Activated B cell treated with CpG ODN at 0.5 μM for 24 hours (primary cell): ENCODE measurements at regions not wholly inside any gene's neighbourhood (a gene's known extent, or its start where the extent isn't known, plus 50 kb on each side); places are given as distances from the start of the nearest gene placed in this dataset.

ENCODE experiments used
- ATAC-seq: fragments of 200-7000 bp; cut with Tn5 transposase; one replicate; pipeline ENCODE4 v1.10.0; 2021; ENCODE audit warnings: low read depth, mild to moderate bottlenecking, moderate library complexity
- CTCF ChIA-PET: fragments of 350-600 bp; sonication (Branson Sonifier 250); formaldehyde crosslinking; loops from one replicate; lab custom pipeline; 2021; ENCODE audit warnings: antibody characterized with exemption; lab: Charles Lee
- POLR2A ChIA-PET: fragments of 350-600 bp; sonication (Branson Sonifier 250); formaldehyde crosslinking; loops from one replicate; lab custom pipeline; 2021; ENCODE audit warnings: antibody characterized with exemption; lab: Charles Lee
- DNase-seq: peaks from one replicate; pipeline ENCODE4 v3.0.0; 2022
- H3K27ac Mint-ChIP-seq: one replicate; pipeline ENCODE4 v1.8.0; 2020; ENCODE audit warnings: mixed read lengths
- H3K27me3 Mint-ChIP-seq: one replicate; pipeline ENCODE4 v1.8.0; 2021; ENCODE audit warnings: mixed read lengths
- H3K36me3 Mint-ChIP-seq: one replicate; pipeline ENCODE4 v1.8.0; 2021; ENCODE audit warnings: low read depth, mixed read lengths
- H3K4me1 Mint-ChIP-seq: one replicate; pipeline ENCODE4 v1.8.0; 2021; ENCODE audit warnings: mixed read lengths
- H3K4me3 Mint-ChIP-seq: one replicate; pipeline ENCODE4 v1.8.0; 2020; ENCODE audit warnings: mild to moderate bottlenecking, mixed read lengths
- H3K9me3 Mint-ChIP-seq: one replicate; pipeline ENCODE4 v1.8.0; 2020; ENCODE audit warnings: mixed read lengths
- intact Hi-C: fragments of 100-400 bp; cut with micrococcal nuclease; formaldehyde crosslinking; loops from one replicate; pipeline ENCODE4 v1.15.1; 2024
- TF ChIP-seq, protein P1 (sequence below): fragments of 200-600 bp; IDR thresholded peaks from one replicate; pipeline ENCODE4 v1.8.0; 2022; ENCODE audit warnings: antibody characterized with exemption, mild to moderate bottlenecking

DNA sequence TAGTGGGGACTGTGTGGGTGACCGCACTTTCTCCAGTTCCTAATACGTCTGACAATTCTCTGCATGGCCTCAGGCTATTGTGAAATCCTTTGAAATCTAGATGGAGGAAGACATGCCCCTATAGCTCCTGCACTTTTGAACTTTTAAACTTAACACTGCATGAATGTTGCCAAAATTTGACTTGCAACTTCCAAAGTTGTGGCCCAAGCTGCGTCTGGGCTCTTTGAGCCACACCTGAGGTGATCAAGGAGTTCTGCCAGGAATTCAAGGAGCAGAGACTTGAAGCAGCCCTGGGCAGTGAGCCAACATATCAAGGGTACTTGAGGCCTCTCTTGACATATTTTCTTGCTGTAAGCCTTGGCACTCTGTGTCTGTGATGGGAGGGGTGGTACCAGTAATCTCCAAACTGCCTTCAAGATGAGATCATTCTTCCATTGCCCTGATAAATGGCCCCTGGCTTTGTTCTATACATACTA lies 1336.1 kb upstream of the CDH9 start:
- no peak overlapping the region for H3K4me3 Mint-ChIP-seq
- ATAC-seq = no peak

DNA sequence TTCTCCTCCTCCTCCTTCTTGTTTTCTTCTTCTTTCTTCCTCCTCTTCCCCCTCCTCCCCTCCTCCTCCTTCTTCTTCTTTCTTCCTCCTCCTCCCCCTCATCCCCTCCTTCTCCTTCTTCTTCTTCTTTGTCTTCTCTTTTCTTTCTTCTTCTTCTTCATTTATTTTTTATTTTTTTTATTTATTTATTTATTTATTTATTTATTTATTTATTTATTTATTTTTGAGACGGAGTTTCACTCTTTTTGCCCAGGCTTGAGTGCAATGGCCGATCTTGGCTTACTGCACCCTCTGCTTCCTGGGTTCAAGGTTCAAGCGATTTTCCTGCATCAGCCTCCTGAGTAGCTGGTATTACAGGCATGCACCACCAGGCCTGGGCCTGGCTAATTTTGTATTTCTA lies 1332.5 kb upstream of the CDH9 start:
- Mint-ChIP-seq H3K36me3 (no peaks in the 10 kb centered on the region), H3K4me3 (no peak overlapping the region), H3K27me3 (no peaks in the 10 kb centered on the region), H3K9me3 (peaks cover 3% of the 10 kb centered on the region), H3K4me1 (no peaks in the 10 kb centered on the region), H3K27ac (no peak overlapping the region)
- ChIA-PET POLR2A (no interaction called here), CTCF (no interaction called here)
- intact Hi-C loops = no loop called here
- no peak for DNase-seq
- no peak for ATAC-seq
- TF ChIP-seq, protein P1, sequence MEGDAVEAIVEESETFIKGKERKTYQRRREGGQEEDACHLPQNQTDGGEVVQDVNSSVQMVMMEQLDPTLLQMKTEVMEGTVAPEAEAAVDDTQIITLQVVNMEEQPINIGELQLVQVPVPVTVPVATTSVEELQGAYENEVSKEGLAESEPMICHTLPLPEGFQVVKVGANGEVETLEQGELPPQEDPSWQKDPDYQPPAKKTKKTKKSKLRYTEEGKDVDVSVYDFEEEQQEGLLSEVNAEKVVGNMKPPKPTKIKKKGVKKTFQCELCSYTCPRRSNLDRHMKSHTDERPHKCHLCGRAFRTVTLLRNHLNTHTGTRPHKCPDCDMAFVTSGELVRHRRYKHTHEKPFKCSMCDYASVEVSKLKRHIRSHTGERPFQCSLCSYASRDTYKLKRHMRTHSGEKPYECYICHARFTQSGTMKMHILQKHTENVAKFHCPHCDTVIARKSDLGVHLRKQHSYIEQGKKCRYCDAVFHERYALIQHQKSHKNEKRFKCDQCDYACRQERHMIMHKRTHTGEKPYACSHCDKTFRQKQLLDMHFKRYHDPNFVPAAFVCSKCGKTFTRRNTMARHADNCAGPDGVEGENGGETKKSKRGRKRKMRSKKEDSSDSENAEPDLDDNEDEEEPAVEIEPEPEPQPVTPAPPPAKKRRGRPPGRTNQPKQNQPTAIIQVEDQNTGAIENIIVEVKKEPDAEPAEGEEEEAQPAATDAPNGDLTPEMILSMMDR = no peak

More for the DNA sequence above, 1336.1 kb upstream of the CDH9 start:
- Mint-ChIP-seq H3K9me3 (peaks cover 11% of the 10 kb centered on the region), H3K27ac (no peak overlapping the region), H3K36me3 (no peaks in the 10 kb centered on the region), H3K27me3 (no peaks in the 10 kb centered on the region), H3K4me1 (no peaks in the 10 kb centered on the region)
- DNase-seq = no peak
- ChIA-PET POLR2A (no interaction called here), CTCF (no interaction called here)
- intact Hi-C loops = no loop called here
- TF ChIP-seq, protein P1 = no peak

DNA sequence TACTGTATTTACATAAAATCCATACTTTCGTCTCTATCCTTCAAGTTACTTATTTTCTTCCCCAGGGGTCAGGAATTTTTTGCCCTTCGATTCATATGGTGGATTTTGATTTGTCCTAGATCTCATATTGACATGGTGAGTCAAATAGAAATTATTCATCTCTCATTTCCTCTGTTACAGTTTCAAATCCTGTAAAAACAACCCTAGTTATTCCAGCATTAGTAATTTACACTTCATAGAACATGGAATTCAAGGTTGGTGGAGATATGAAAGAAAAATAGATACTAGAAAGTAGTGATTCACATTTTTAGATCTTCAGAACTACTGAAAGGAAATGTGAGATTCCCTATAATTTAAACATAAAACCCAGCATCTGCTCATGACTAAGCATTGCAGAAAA lies 1331.0 kb upstream of the CDH9 start:
- no peak for ATAC-seq
- intact Hi-C loops = no loop called here
- H3K36me3 Mint-ChIP-seq = no peaks in the 10 kb centered on the region

DNA sequence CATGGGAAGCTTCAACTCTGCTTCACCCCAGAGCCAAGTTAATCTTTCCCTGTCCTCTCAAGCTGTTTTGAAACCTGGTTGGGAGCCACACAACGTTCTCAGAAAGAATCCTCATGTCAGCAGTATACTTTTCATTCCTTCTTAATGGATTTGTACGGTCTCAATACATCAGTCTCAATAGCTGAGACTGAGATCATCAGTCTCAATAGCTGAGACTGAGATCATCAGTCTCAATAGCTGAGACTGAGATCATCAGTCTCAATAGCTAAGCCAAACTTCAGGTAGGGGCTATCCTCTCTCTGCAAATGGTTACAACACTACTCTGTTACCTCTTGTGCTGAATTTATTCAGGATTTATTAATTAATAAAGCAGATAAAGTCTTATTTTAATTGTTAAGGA lies 1317.4 kb upstream of the CDH9 start:
- Mint-ChIP-seq H3K4me3 (no peak overlapping the region), H3K27ac (no peak overlapping the region), H3K27me3 (no peaks in the 10 kb centered on the region), H3K9me3 (peaks cover 9% of the 10 kb centered on the region), H3K36me3 (no peaks in the 10 kb centered on the region), H3K4me1 (no peaks in the 10 kb centered on the region)
- ATAC-seq (no peak), DNase-seq (no peak)
- intact Hi-C loops = no loop called here
- TF ChIP-seq, protein P1 = no peak
- CTCF ChIA-PET = no interaction called here
- POLR2A ChIA-PET = no interaction called here

More for the DNA sequence above, 1331.0 kb upstream of the CDH9 start:
- POLR2A ChIA-PET = no interaction called here
- no peak for DNase-seq
- TF ChIP-seq, protein P1 = no peak
- Mint-ChIP-seq H3K4me1 (no peaks in the 10 kb centered on the region), H3K27ac (no peak overlapping the region), H3K9me3 (peaks cover 6% of the 10 kb centered on the region), H3K27me3 (no peaks in the 10 kb centered on the region), H3K4me3 (no peak overlapping the region)
- CTCF ChIA-PET = no interaction called here

DNA sequence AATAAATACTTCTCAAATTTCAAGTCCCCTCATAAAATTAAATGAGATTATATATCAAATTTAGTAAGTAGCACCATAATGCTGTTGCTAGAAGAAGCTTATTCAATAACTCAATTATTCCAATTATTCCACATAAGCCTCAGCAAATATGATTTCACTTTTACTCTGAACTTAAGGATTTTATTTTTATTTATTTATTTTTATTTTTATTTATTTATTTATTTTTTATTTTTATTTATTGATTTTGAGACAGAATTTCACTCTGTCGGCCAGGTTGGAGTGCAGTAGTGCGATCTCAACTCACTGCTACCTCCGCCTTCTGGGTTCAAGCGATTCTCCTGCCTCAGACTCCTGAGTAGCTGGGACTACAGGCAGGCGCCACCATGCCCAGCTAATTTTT lies 1308.3 kb upstream of the CDH9 start:
- H3K27ac Mint-ChIP-seq = no peak overlapping the region
- CTCF ChIA-PET = no interaction called here
- no peak for DNase-seq
- no peaks in the 10 kb centered on the region for H3K4me1 Mint-ChIP-seq
- intact Hi-C loops = no loop called here
- no peaks in the 10 kb centered on the region for H3K27me3 Mint-ChIP-seq
- TF ChIP-seq, protein P1 = no peak
- H3K4me3 Mint-ChIP-seq = no peak overlapping the region
- POLR2A ChIA-PET = no interaction called here
- H3K9me3 Mint-ChIP-seq = peaks cover 2% of the 10 kb centered on the region
- H3K36me3 Mint-ChIP-seq = no peaks in the 10 kb centered on the region
- no peak for ATAC-seq
